PC-3 (cell line): ENCODE measurements at regions not wholly inside any gene's neighbourhood (a gene's known extent, or its start where the extent isn't known, plus 50 kb on each side); places are given as distances from the start of the nearest gene placed in this dataset.

Experiments used
- ATAC-seq: fragments of 200-7000 bp; cut with Tn5 transposase; 2 replicates; pipeline ENCODE4 v1.9.1; 2020; ENCODE audit warnings: mild to moderate bottlenecking, moderate library complexity
- BruUV-seq: library from RNA; stranded (reverse); fragments of 400-500 nt; replicated peaks from 2 replicates; lab custom pipeline; 2021; lab: Mats Ljungman, UMichigan
- CTCF ChIA-PET: fragments of 300-600 bp; sonication (Branson Sonifier 250); formaldehyde crosslinking; loops from one replicate; lab custom pipeline; 2022; ENCODE audit warnings: antibody characterized with exemption; lab: Charles Lee
- POLR2A ChIA-PET: fragments of 300-600 bp; sonication (Branson Sonifier 250); formaldehyde crosslinking; loops from one replicate; lab custom pipeline; 2022; ENCODE audit warnings: antibody characterized with exemption; ENCODE audit not compliant: unreplicated experiment; lab: Charles Lee
- DNase-seq: peaks from one replicate; pipeline ENCODE4 v3.0.0-alpha.2; 2015
- H2AFZ ChIP-seq: fragments of 300-600 bp; sonication (generic); 2 replicates; pipeline ENCODE4 v1.6.0; 2016; ENCODE audit warnings: antibody characterized with exemption, low read length
- H3F3A ChIP-seq: fragments of 300-600 bp; sonication (generic); one replicate; pipeline ENCODE4 v1.6.0; 2017; ENCODE audit warnings: antibody characterized with exemption, low read length, control low read depth, mild to moderate bottlenecking; ENCODE audit not compliant: unreplicated experiment
- H3K27ac ChIP-seq: fragments of 300-600 bp; sonication (generic); 2 replicates; pipeline ENCODE4 v1.5.1; 2016; ENCODE audit warnings: mild to moderate bottlenecking, low read length
- H3K27me3 ChIP-seq: fragments of 300-600 bp; sonication (generic); 2 replicates; pipeline ENCODE4 v1.6.1; 2016; ENCODE audit warnings: low read length, mixed read lengths
- H3K36me3 ChIP-seq: fragments of 300-600 bp; sonication (generic); 2 replicates; pipeline ENCODE4 v1.6.1; 2016; ENCODE audit warnings: low read depth, mixed run types, low read length, mixed read lengths
- H3K4me1 ChIP-seq: fragments of 300-600 bp; sonication (generic); 2 replicates; pipeline ENCODE4 v1.5.1; 2016; ENCODE audit warnings: low read length; ENCODE audit not compliant: insufficient read depth
- H3K4me2 ChIP-seq: fragments of 300-600 bp; sonication (generic); 2 replicates; pipeline ENCODE4 v1.6.0; 2016; ENCODE audit warnings: low read length
- H3K4me3 ChIP-seq: fragments of 300-600 bp; sonication (generic); 2 replicates; pipeline ENCODE4 v1.5.1; 2016; ENCODE audit warnings: mild to moderate bottlenecking, low read length, mixed read lengths
- H3K79me2 ChIP-seq: fragments of 300-600 bp; sonication (generic); 2 replicates; pipeline ENCODE4 v1.6.1; 2017; ENCODE audit warnings: low read length, mixed read lengths
- H3K9ac ChIP-seq: fragments of 300-600 bp; sonication (generic); 2 replicates; pipeline ENCODE4 v1.6.0; 2016; ENCODE audit warnings: mild to moderate bottlenecking, low read length
- H3K9me2 ChIP-seq: fragments of 300-600 bp; sonication (generic); replicated peaks from 2 replicates; pipeline ENCODE4 v1.6.1; 2016; ENCODE audit warnings: mixed run types, low read length, mixed read lengths
- H3K9me3 ChIP-seq: fragments of 300-600 bp; sonication (generic); 2 replicates; pipeline ENCODE4 v1.6.1; 2016; ENCODE audit warnings: low read length, mixed read lengths
- H4K20me1 ChIP-seq: fragments of 300-600 bp; sonication (generic); 2 replicates; pipeline ENCODE4 v1.6.1; 2016; ENCODE audit warnings: low read length, mixed read lengths
- CTCF ChIP-seq: fragments of 300-600 bp; sonication (generic); conservative IDR thresholded peaks from 2 replicates; pipeline ENCODE4 v1.5.1; 2017; ENCODE audit warnings: antibody characterized with exemption, low read depth, mild to moderate bottlenecking, low read length
- EZH2 ChIP-seq: fragments of 300-600 bp; sonication (generic); IDR thresholded peaks from one replicate; pipeline ENCODE4 v1.6.1; 2017; ENCODE audit warnings: antibody characterized with exemption, mild to moderate bottlenecking, low read length; ENCODE audit not compliant: unreplicated experiment
- EZH2phosphoT487 ChIP-seq: fragments of 300-600 bp; sonication (generic); IDR thresholded peaks from 2 replicates; pipeline ENCODE4 v1.6.1; 2018; ENCODE audit warnings: mild to moderate bottlenecking, antibody characterized with exemption, low read length, borderline replicate concordance
- intact Hi-C: fragments of 100-400 bp; cut with micrococcal nuclease; formaldehyde crosslinking; loops from 2 replicates; pipeline ENCODE4 v1.9.0; 2023

DNA sequence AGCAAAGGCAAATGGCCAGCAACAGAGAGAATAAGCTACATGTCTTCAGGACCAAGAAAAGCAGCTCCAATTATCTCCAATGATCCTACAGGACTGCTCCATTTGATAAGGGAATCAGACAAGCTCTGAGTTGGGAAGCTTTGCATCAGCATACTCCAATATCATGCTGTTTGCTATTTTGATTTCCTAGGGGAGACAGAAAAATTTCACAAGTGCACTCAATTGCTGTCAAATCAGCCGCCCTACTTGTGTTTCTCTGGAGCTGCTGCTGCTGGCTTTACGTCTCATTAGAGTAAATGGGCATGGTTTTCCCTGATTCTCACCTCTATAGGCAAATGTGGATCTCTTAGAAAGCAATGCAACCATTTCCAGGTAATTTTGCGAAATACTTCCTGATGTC lies 201.7 kb downstream of the PRELID2 start:
- intact Hi-C loops = no loop called here
- Histone ChIP-seq H2AFZ (no peak overlapping the region), H3K79me2 (no peaks in the 10 kb centered on the region), H3K4me2 (no peak overlapping the region), H3K27me3 (no peaks in the 10 kb centered on the region), H3K27ac (no peak overlapping the region), H3K4me1 (no peaks in the 10 kb centered on the region), H3K36me3 (no peaks in the 10 kb centered on the region), H3F3A (no peaks in the 10 kb centered on the region), H3K9me2 (no peaks in the 10 kb centered on the region), H3K4me3 (no peak overlapping the region), H3K9me3 (no peaks in the 10 kb centered on the region), H4K20me1 (no peaks in the 10 kb centered on the region), H3K9ac (no peak overlapping the region)
- DNase-seq (no peak), ATAC-seq (no peak)
- ChIA-PET CTCF (no interaction called here), POLR2A (no interaction called here)
- no TSS peak for BruUV-seq
- TF ChIP-seq CTCF (no peak), EZH2 (no peak), EZH2phosphoT487 (no peak)

DNA sequence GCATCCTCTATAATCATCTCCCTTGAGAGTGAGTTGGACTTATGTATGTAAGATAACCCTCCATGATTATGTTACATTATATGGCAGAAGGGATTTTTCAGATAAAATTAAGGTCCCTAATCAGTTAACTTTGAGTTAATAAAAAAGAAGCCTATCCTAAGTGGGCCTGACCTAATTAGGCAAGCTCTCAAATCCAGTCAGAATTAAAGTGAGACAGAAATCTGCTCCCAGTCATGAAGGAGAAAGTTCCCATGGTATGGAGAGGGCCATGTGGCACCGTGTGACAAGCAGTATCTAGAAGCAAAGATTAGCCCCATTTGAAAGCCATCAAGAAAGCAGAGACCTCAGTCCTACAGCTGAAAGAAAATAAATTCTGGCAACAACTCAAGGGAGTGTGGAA lies 202.4 kb downstream of the PRELID2 start:
- Histone ChIP-seq H3K36me3 (no peaks in the 10 kb centered on the region), H3K4me1 (no peaks in the 10 kb centered on the region), H3K4me3 (no peak overlapping the region), H3K27ac (no peak overlapping the region), H3K27me3 (no peaks in the 10 kb centered on the region), H4K20me1 (no peaks in the 10 kb centered on the region), H3K9me2 (no peaks in the 10 kb centered on the region), H2AFZ (no peak overlapping the region), H3K9me3 (no peaks in the 10 kb centered on the region), H3K9ac (no peak overlapping the region), H3K79me2 (no peaks in the 10 kb centered on the region), H3K4me2 (no peak overlapping the region), H3F3A (no peaks in the 10 kb centered on the region)
- POLR2A ChIA-PET = no interaction called here
- BruUV-seq = no TSS peak
- CTCF ChIA-PET = no interaction called here
- DNase-seq (no peak), ATAC-seq (no peak)
- intact Hi-C loops = no loop called here
- TF ChIP-seq EZH2phosphoT487 (no peak), CTCF (no peak), EZH2 (no peak)

GRCh38 chr5:145629047-145629446 lies 206.1 kb downstream of the PRELID2 start:
- H3K9ac ChIP-seq = no peak overlapping the region
- ChIA-PET CTCF (no interaction called here), POLR2A (no interaction called here)
- TF ChIP-seq EZH2 (no peak), CTCF (no peak), EZH2phosphoT487 (no peak)
- no peaks in the 10 kb centered on the region for H4K20me1 ChIP-seq
- H3K4me3 ChIP-seq = no peak overlapping the region
- H3K9me3 ChIP-seq = no peaks in the 10 kb centered on the region
- no peaks in the 10 kb centered on the region for H3K27me3 ChIP-seq
- no peak overlapping the region for H3K4me2 ChIP-seq
- H3K79me2 ChIP-seq = no peaks in the 10 kb centered on the region
- H3K4me1 ChIP-seq = no peaks in the 10 kb centered on the region
- H3K9me2 ChIP-seq = no peaks in the 10 kb centered on the region
- no peak for ATAC-seq
- BruUV-seq = no TSS peak
- DNase-seq = no peak
- no peaks in the 10 kb centered on the region for H3K36me3 ChIP-seq
- H3K27ac ChIP-seq = no peak overlapping the region
- intact Hi-C loops = no loop called here
- no peaks in the 10 kb centered on the region for H3F3A ChIP-seq
- no peak overlapping the region for H2AFZ ChIP-seq
